COR-L47 (cell line): ENCODE measurements at regions not wholly inside any gene's neighbourhood (a gene's known extent, or its start where the extent isn't known, plus 50 kb on each side); places are given as distances from the start of the nearest gene placed in this dataset.
A peak's percentile ranks its signal among the peaks of the same experiment; 100 is the strongest.

Source experiments
- DNase-seq: peaks from one replicate; lab custom pipeline; 2025; lab: John Stamatoyannopoulos, UW

DNA sequence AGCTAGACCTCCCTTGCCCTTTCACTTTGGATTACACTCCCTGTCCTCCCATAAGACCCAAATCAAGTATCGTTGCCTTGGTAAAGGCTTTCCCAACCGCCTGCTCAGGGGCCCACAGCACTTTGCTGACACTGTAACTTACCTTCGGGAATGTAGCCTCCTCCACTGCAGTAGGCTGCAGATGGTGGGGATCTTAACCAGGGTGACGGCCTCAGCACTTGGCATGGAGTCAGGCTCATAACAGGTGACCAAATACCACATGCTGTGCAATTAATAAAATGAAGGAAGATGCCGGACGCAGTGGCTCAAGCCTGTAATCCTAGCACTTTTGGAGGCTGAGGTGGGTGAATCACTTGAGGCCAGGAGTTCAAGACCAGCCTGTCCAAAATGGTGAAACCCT, 88.7 kb upstream of the IRF2BP2 start:
- no peak for DNase-seq

GRCh38 chr1:234697741-234698140, 87.8 kb upstream of the IRF2BP2 start:
- DNase-seq: no peak

DNA sequence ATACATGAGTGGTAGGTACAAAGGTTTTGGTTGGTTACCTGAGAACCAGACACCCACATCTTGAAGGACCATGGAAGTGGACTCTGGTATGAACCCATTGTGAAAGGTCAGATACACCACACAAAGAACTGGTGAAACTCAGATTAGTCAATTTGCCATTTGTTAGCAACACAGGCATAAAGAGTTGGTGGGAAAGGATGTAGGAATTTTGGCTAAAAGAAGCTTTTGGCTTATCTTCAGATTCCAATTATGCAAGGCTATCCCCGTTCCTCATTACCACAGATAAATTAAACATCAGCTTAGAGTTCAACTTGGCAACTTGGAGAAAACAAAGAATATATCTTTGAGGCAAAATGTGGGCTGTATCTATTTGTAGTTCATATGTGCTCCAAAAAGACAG, 87.0 kb upstream of the IRF2BP2 start:
- DNase-seq: no peak

GRCh38 chr1:234696148-234696576, 86.2 kb upstream of the IRF2BP2 start:
- no peak for DNase-seq

- DNase-seq: no peak
These were observed 84.7 kb upstream of the IRF2BP2 start for GRCh38 chr1:234694661-234695060.

GRCh38 chr1:234692966-234693580, 83.1 kb upstream of the IRF2BP2 start:
- DNase-seq: no peak

GRCh38 chr1:234691567-234691966, 81.6 kb upstream of the IRF2BP2 start:
- DNase-seq: no peak

GRCh38 chr1:234690872-234691271, 80.9 kb upstream of the IRF2BP2 start:
- DNase-seq: no peak

DNA sequence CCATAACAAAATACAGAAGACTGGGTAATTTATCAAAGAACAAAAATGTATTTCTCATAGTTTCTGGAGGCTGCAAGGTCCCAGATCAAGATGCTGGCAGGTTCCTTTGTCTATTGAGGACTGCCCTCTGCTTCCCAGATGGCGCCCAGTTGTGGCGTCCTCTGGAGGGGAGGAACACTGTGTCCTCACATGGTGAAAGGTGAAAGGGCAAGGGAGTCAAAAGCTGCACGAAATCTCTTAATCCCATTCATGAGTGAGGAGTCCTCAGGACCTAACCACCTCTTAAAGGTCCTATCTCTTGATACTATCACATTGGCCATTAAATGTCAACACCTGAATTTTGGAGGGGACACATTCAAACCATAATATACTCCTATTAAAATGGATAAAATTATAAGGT, 79.3 kb upstream of the IRF2BP2 start:
- DNase-seq: no peak

- no peak for DNase-seq
These were observed 77.0 kb upstream of the IRF2BP2 start for GRCh38 chr1:234687011-234687410.

GRCh38 chr1:234686035-234686434, 76.1 kb upstream of the IRF2BP2 start:
- no peak for DNase-seq

DNA sequence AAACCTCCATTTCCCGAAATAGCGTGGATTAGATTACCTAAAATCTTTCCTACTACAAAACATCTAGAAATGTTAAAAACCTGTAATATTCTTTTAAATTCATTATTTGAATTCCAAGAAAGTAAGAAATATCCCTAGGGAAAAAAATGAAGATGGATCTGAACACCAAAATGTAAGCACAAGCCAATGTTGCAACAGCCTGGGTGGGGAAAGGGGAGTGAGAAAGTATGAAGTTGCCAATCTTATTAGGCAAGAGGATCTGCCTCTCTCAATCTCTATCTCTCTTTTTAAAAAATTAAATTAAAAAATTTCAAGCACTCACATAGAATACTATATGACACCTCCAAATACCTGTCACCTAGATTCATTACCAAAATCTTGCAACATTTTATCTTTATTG, 74.9 kb upstream of the IRF2BP2 start:
- DNase-seq: no peak

DNA sequence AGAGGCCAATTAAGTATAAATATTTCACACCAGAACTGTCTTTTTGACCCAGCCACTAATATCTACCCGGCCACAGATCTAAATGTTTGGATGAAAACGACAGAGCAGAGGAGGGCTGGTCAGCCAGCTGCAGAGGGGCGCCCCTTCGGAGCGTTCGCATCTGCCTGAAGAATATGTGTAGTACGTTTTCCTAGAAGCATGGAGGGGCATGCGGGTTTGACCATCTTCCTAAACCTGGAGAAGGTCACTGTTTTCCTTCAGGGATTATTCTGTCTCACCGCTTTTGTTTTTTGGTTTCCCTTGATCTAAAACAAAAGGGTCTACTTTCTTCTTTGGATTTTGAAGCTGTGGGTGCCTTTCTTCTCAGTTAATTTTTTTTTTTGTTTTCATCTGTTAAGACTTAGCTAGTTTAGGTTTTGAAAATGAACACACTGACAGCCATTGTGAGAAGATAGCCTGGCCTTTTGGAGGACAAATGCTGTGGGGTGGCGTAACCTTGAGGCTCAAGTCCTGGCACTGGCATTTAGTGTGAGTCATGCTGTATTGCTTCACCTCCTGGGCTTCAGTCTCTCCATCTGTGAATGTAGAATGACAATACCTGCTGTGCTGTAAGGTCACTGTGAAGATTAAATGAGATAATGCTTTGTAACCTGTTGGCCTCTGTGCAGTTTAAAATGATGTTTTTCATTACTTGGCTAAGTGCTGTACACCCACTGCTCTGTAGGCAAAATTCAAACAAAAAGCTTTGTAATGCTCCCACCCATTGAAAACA, 74.1 kb upstream of the IRF2BP2 start:
- no peak for DNase-seq

DNA sequence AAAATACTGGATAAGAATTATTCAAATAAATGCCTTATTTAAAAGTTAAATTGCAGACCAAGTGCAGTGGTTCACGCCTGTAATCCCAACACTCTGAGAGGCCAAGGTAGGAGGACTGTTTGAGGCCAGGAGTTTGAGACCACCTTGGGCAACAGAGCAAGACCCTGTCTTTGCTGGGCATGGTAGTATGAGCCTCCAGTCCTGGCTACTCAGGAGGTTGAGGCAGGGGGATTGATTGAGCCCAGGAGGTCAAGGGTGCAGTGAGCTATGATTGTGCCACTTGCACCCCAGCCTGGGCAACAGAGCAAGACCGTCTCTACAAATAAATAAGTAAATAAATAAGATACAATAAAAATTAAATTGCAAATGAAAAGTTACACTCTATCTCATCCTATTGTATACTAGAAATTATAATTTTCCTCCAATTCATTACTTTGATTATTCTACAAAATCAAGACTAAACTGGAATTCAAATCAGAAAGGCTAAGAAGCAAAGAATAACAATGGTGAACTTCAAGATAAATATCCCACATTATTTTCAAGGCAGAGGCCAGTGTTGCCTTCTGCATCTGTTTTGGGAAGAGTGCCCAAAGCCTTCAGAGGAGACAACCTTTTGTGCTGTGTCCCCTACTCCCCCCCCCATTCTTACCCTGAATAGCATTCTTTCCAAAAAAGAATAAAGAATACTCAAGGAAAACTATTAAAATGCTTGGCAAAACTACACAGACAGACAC, 73.3 kb upstream of the IRF2BP2 start:
- DNase-seq: no peak

- DNase-seq: no peak
These were observed 72.0 kb upstream of the IRF2BP2 start for GRCh38 chr1:234681990-234682389.

- DNase-seq: no peak
These were observed 71.1 kb upstream of the IRF2BP2 start for GRCh38 chr1:234681065-234681464.

- no peak for DNase-seq
These were observed 70.4 kb upstream of the IRF2BP2 start for GRCh38 chr1:234680331-234680904.

- DNase-seq: peak; percentile 33
These were observed 66.2 kb upstream of the IRF2BP2 start for GRCh38 chr1:234676103-234676594.

- no peak for DNase-seq
These were observed 65.6 kb upstream of the IRF2BP2 start for GRCh38 chr1:234675572-234675971.

DNA sequence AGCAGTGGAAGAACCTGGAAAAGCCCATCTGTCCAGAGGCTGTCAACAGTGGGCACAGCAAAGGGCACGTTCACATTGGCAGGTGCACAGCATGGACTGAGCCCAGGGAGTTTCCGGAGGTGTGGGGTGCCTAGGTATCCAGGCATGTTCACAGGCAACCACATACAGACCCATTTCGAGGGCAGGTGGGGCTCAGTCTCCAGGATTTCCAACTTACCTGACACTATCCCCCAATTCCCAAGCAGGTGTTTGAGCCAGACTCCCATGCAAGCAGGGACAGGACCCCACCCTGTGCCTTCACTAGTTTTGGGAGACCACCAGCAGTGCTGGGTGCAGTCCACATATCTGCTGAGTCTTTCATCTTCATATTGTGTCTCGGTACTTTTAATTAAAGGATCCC, 65.0 kb upstream of the IRF2BP2 start:
- no peak for DNase-seq

GRCh38 chr1:234674218-234674815, 64.3 kb upstream of the IRF2BP2 start:
- DNase-seq: no peak
